IMR-90 (cell line): ENCODE measurements at regions not wholly inside any gene's neighbourhood (a gene's known extent, or its start where the extent isn't known, plus 50 kb on each side); places are given as distances from the start of the nearest gene placed in this dataset.

Source experiments
- ATAC-seq: fragments of 200-7000 bp; cut with Tn5 transposase; 2 replicates; pipeline ENCODE4 v1.9.1; 2020; ENCODE audit warnings: low read depth, mild to moderate bottlenecking, moderate library complexity
- BruUV-seq: library from RNA; stranded (reverse); fragments of 400-500 nt; replicated peaks from 2 replicates; lab custom pipeline; 2021; lab: Mats Ljungman, UMichigan
- CTCF ChIA-PET: fragments of 300-600 bp; formaldehyde crosslinking; extraction: SDS; loops from one replicate; lab custom pipeline; 2021; ENCODE audit warnings: antibody characterized with exemption; lab: Yijun Ruan, JAX
- POLR2A ChIA-PET: fragments of 300-600 bp; sonication (Branson Sonifier 250); formaldehyde crosslinking; loops from one replicate; lab custom pipeline; 2022; ENCODE audit warnings: antibody characterized with exemption; ENCODE audit not compliant: unreplicated experiment; lab: Charles Lee
- DNase-seq: peaks from one replicate; pipeline ENCODE4 v3.0.0; 2013
- H2AFZ ChIP-seq: replicated peaks from 2 replicates; pipeline ENCODE3; 2013; ENCODE audit warnings: low read length, mild to moderate bottlenecking; ENCODE audit not compliant: poor library complexity
- H2AK5ac ChIP-seq: 2 replicates; pipeline ENCODE4 v1.6.1; 2013; ENCODE audit warnings: low read depth, low read length, inconsistent platforms
- H2AK9ac ChIP-seq: replicated peaks from 2 replicates; pipeline ENCODE3; 2013; ENCODE audit warnings: mild to moderate bottlenecking, low read depth, low read length, moderate library complexity; ENCODE audit not compliant: poor library complexity
- H2BK120ac ChIP-seq: 2 replicates; pipeline ENCODE4 v1.6.1; 2013; ENCODE audit warnings: low read depth, low read length, inconsistent platforms
- H2BK15ac ChIP-seq: 3 replicates; pipeline ENCODE4 v1.6.1; 2013; ENCODE audit warnings: low read depth, low read length, inconsistent platforms
- H2BK20ac ChIP-seq: 2 replicates; pipeline ENCODE4 v1.6.1; 2013; ENCODE audit warnings: low read depth, mild to moderate bottlenecking, inconsistent platforms, low read length, moderate library complexity
- H2BK5ac ChIP-seq: 2 replicates; pipeline ENCODE4 v1.6.1; 2013; ENCODE audit warnings: mild to moderate bottlenecking, low read depth, low read length, inconsistent platforms; ENCODE audit not compliant: poor library complexity, severe bottlenecking
- H3K14ac ChIP-seq: replicated peaks from 2 replicates; pipeline ENCODE4 v1.6.1; 2013; ENCODE audit warnings: low read depth, low read length, inconsistent platforms
- H3K18ac ChIP-seq: 2 replicates; pipeline ENCODE4 v1.6.1; 2013; ENCODE audit warnings: low read depth, low read length, control low read depth
- H3K23ac ChIP-seq: 2 replicates; pipeline ENCODE4 v1.6.1; 2013; ENCODE audit warnings: low read depth, low read length, inconsistent platforms
- H3K27ac ChIP-seq: 2 replicates; pipeline ENCODE4 v1.5.1; 2013; ENCODE audit warnings: mild to moderate bottlenecking, control low read depth, low read length; ENCODE audit not compliant: insufficient read depth
- H3K27me3 ChIP-seq: 2 replicates; pipeline ENCODE4 v1.6.1; 2013; ENCODE audit warnings: low read length; ENCODE audit not compliant: control insufficient read depth, insufficient read depth
- H3K36me3 ChIP-seq: 2 replicates; pipeline ENCODE4 v1.6.1; 2013; ENCODE audit warnings: low read length, mixed read lengths; ENCODE audit not compliant: control insufficient read depth, insufficient read depth
- H3K4ac ChIP-seq: 2 replicates; pipeline ENCODE4 v1.6.1; 2013; ENCODE audit warnings: low read depth, low read length, inconsistent platforms
- H3K4me1 ChIP-seq: 2 replicates; pipeline ENCODE4 v1.6.1; 2013; ENCODE audit warnings: low read length, mixed read lengths; ENCODE audit not compliant: control insufficient read depth, insufficient read depth
- H3K4me2 ChIP-seq: 2 replicates; pipeline ENCODE4 v1.6.1; 2013; ENCODE audit warnings: low read depth, mild to moderate bottlenecking, control low read depth, low read length, moderate library complexity
- H3K4me3 ChIP-seq: 2 replicates; pipeline ENCODE4 v1.5.1; 2013; ENCODE audit warnings: low read depth, mild to moderate bottlenecking, control low read depth, low read length, moderate library complexity; ENCODE audit not compliant: insufficient read depth
- H3K56ac ChIP-seq: 2 replicates; pipeline ENCODE4 v1.6.1; 2013; ENCODE audit warnings: low read length, inconsistent platforms; ENCODE audit not compliant: insufficient read depth; ENCODE audit errors: extremely low read depth
- H3K79me1 ChIP-seq, 2 experiments: 2 replicates each; pipeline ENCODE4 v1.6.1; 2013; ENCODE audit warnings: low read length in 2 of 2, inconsistent platforms in 1 of 2, low read depth in 1 of 2
- H3K9ac ChIP-seq: 2 replicates; pipeline ENCODE4 v1.6.1; 2013; ENCODE audit warnings: low read depth, low read length, control low read depth
- H3K9me1 ChIP-seq: 2 replicates; pipeline ENCODE4 v1.6.1; 2013; ENCODE audit warnings: low read length, inconsistent platforms; ENCODE audit not compliant: insufficient read depth
- H3K9me3 ChIP-seq: 2 replicates; pipeline ENCODE4 v1.6.1; 2013; ENCODE audit warnings: low read length; ENCODE audit not compliant: control insufficient read depth, insufficient read depth
- H4K20me1 ChIP-seq: 2 replicates; pipeline ENCODE4 v1.6.1; 2013; ENCODE audit warnings: low read length, inconsistent platforms; ENCODE audit not compliant: insufficient read depth
- H4K5ac ChIP-seq: 2 replicates; pipeline ENCODE4 v1.6.1; 2013; ENCODE audit warnings: mild to moderate bottlenecking, low read depth, low read length, control low read depth
- H4K8ac ChIP-seq, 2 experiments: 2 replicates each; pipeline ENCODE4 v1.6.1; 2013; ENCODE audit warnings: low read depth in 2 of 2, low read length in 2 of 2, control low read depth in 1 of 2, inconsistent platforms in 1 of 2
- H4K91ac ChIP-seq: 2 replicates; pipeline ENCODE4 v1.6.1; 2013; ENCODE audit warnings: low read depth, low read length, inconsistent platforms; ENCODE audit not compliant: insufficient read depth
- CHD1 ChIP-seq: IDR thresholded peaks from 2 replicates; pipeline ENCODE4 v1.6.1; 2012; ENCODE audit warnings: low read depth, low read length, improper control_type of control experiment
- CTCF ChIP-seq: conservative IDR thresholded peaks from 2 replicates; pipeline ENCODE4 v1.5.1; 2012; ENCODE audit warnings: mild to moderate bottlenecking, low read depth, low read length, improper control_type of control experiment
- WGBS, 2 experiments: methylation state at CpG; one replicate each; pipeline versions ENCODE4 v1.1.5 to v1.1.7; 2013; ENCODE audit warnings: missing lambda C conversion rate in 2 of 2; ENCODE audit not compliant: insufficient read length in 1 of 2; ENCODE audit errors: extremely low coverage in 2 of 2; 5-methylcytosine and 5-hydroxymethylcytosine counted together
- dilution Hi-C: fragments of 300-500 bp; cut with HindIII; formaldehyde crosslinking; loops from one replicate; pipeline ENCODE4 v1.14.3; 2018; ENCODE audit warnings: low sequenced_read_pairs; ENCODE audit not compliant: unreplicated experiment
- in situ Hi-C: fragments of 300-500 bp; cut with MboI; formaldehyde crosslinking; loops from 3 replicates; pipeline ENCODE4 v1.14.3; 2019; ENCODE audit warnings: low sequenced_read_pairs, inconsistent platforms, mixed read lengths
- intact Hi-C: fragments of 100-400 bp; cut with micrococcal nuclease; formaldehyde crosslinking; loops from 2 replicates; pipeline ENCODE4 v1.10.0; 2022

- Histone ChIP-seq H3K23ac (no peak overlapping the region), H2AK5ac (no peak overlapping the region), H3K9ac (no peak overlapping the region), H3K9me1 (no peaks in the 10 kb centered on the region), H3K27me3 (no peaks in the 10 kb centered on the region), H3K36me3 (no peaks in the 10 kb centered on the region), H3K27ac (no peak overlapping the region), H4K91ac (no peak overlapping the region), H2BK15ac (no peak overlapping the region), H3K4me3 (no peak overlapping the region), H2AK9ac (no peak overlapping the region), H4K20me1 (no peaks in the 10 kb centered on the region), H2BK20ac (no peak overlapping the region), H4K5ac (no peak overlapping the region), H3K14ac (no peak overlapping the region), H3K4me1 (no peaks in the 10 kb centered on the region), H2BK5ac (no peak overlapping the region), H3K79me1 (no peaks in the 10 kb centered on the region), H2AFZ (no peak overlapping the region), H3K9me3 (peaks cover 7% of the 10 kb centered on the region), H3K4me2 (no peak overlapping the region), H3K56ac (no peak overlapping the region), H3K4ac (no peak overlapping the region), H3K18ac (no peak overlapping the region), H2BK120ac (no peak overlapping the region), H4K8ac (no peak overlapping the region)
- in situ Hi-C loops (no loop called here), intact Hi-C loops (no loop called here), dilution Hi-C loops (no loop called here)
- ChIA-PET POLR2A (no interaction called here), CTCF (no interaction called here)
- WGBS, 2 experiments = no CpG with 5 or more reads among the region's 1 CpG
- TF ChIP-seq CTCF = no peak
- TF ChIP-seq CHD1 = no peak
- DNase-seq (no peak), ATAC-seq (no peak)
- BruUV-seq = no TSS peak
Observed at GRCh38 chr14:48738186-48738925, 847.8 kb downstream of the RPS29 start.
